NOMO-1 (cell line): ENCODE measurements at regions not wholly inside any gene's neighbourhood (a gene's known extent, or its start where the extent isn't known, plus 50 kb on each side); places are given as distances from the start of the nearest gene placed in this dataset.
"Not testable (repeated sequence)": the region's sequence is repeated elsewhere in the genome, so short reads cannot be mapped to it uniquely, and the experiment has no call there.

Source experiments
- DNase-seq, 2 experiments: peaks; one replicate each; lab custom pipeline; 2025; ENCODE audit not compliant: unreplicated experiment in 2 of 2; lab: John Stamatoyannopoulos, UW

DNA sequence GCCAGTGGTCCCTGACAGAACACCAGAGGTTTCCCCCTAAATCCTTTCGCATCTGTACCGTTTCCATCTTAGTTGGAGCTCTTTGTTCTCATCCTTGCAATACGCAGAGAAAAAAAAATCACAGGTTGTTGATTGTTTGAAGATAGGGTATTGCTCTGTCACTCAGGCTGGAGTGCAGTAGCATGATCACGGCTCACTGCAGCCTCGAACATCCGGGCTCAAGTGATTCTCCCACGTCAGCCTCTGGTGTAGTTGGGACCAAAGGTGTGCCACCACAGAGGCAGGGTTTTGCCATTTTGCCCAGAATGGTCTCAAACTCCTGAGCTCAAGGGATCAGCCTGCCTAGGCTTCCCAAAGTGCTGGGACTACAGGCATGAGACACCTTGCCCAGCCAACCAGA is 185.9 kb downstream of the FAM72C start:
- not testable (repeated sequence) for DNase-seq

DNA sequence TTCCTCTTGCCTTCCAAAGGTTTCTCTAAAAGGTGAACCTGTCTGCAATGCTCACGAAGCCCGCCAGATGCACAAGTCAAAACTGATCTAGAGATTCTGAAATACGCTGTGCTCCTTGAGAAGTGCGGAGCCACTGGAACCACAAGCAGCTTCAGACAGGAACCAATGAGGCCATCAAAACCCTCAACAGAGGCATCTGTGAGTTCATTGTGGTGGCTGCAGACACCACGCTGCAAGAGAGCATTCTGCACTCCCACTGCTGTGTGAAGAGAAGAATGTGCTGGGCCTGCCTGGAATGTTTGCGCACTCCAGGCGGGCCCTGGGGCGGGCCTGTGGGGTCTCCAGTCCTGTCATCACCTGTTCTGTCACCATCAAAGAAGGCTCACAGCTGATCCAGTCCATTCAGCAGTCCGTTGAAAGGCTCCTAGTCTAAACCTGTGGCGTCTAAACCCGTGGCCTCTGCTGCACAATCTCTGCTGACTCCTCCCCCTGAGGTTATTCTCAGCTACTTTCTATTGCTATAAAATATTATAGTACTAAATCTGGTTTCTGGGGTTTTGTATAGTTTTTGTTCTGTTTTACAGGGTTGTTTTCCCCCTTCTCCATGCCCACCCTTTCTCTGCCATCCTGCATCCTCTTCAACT is 187.4 kb downstream of the FAM72C start:
- not testable (repeated sequence) for DNase-seq

DNA sequence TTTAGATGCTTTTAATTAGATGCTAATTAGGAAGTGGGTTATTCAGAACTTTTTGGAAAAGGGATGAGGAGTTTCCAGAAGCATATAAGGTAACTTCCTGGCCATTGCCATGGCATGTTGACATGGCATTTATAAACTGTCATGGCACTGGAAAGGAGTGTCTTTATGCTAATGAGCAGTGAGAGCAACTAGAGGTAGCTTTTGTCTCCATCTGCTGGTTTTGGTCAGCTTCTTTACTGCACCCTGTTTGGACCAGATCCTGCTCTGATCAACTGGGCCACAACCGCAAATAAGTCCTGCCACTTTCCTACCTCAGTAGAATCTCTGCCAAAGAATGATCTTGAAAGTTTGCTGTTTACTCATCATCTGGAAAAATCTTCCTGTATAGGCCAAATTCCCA is 193.6 kb downstream of the FAM72C start:
- DNase-seq, result not testable (repeated sequence)

DNA sequence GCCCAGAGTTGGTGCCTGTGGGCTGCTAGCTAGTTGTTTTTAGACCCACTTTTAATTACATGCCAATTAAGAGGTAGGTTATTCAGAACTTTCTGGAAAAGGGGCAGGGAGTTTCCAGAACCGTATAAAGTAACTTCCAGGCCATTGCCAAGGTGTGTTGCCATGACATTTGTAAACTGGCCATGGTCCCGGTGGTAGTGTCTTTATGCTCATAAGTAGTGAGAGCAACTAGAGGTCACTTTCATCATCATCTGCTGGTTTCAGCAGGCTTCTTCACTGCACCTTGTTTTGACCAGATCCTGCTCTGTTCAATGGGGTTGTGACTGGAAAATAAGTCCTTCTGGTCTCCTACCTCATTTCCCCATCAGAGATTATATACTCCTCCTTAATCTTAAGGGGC is 207.0 kb downstream of the FAM72C start:
- DNase-seq, result not testable (repeated sequence)

DNA sequence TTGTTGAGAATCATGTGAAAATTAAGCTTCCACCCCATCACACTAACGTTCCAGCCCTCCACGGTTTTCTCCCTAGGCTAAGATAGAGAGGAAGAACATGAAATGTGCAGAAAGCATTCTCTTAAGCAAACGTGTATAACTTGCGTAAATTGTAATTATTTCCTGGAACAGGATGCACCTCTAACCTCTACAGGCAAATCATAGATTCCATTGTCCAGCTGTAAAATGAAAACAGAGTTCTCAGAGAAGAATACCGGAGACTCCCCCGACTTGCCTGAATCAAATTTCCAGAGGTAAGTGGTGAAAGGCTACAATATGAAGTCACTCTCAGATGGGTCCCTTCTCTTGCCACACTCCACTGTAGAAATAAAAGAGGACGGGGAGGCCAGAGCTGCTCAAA is 211.4 kb downstream of the FAM72C start:
- not testable (repeated sequence) for DNase-seq

DNA sequence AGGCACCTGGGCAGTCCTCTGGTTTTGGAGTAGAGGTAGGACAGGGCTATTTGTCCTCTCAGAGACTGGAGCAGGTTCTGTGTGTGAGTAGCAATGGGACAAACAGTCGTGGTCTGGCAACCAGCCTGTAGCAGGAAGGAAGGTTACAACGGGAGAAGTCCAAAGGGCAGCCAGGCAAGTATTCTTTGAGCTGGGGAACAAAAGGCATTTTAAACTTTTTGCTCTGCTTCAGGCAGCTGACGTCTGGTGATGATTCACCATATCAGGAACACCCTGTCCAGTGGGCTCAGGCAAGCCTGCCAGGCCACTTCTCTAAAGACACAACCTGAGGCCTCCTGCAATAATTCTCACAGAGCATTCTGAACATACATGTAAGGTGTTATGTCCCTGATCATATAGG is 215.8 kb downstream of the FAM72C start:
- DNase-seq, result not testable (repeated sequence)

DNA sequence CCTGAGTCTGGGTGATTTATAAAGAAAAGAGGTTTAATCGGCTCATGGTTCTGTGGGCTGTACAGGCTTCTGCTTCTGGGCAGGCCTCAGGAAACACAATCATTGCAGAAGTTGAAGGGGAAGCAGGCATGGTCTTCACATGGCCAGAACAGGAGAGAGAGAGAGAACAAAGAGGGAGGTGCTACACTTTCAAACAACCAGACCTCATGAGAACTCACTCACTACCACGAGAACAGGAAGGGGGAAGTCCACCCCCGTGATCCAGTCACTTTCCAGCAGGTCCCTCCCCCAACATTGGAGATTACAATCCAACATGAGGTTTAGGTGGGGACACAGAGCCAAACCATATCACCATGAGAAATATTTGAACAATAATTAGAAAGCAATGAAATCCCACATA is 222.9 kb downstream of the FAM72C start:
- DNase-seq, result no peak

DNA sequence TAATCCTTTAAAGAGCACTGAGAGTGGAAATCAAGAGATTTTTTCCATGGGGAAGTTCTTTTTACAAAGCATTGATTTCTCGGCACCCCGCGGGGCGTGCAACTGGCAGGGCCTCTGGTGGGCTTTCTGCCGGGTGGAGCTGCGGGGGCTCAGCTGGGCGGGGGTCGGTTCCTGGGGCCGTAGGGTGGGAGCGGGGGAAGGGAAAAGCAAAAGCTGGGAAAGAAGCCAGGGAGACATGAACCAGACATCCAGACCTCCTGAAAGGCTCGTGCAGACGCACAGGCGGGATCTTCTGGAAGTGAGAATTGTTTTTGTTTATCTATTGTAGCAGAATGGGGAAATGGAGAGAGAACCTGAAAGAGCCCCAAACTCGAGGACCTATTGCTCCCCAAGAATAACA is 235.2 kb downstream of the FAM72C start:
- no peak for DNase-seq

DNA sequence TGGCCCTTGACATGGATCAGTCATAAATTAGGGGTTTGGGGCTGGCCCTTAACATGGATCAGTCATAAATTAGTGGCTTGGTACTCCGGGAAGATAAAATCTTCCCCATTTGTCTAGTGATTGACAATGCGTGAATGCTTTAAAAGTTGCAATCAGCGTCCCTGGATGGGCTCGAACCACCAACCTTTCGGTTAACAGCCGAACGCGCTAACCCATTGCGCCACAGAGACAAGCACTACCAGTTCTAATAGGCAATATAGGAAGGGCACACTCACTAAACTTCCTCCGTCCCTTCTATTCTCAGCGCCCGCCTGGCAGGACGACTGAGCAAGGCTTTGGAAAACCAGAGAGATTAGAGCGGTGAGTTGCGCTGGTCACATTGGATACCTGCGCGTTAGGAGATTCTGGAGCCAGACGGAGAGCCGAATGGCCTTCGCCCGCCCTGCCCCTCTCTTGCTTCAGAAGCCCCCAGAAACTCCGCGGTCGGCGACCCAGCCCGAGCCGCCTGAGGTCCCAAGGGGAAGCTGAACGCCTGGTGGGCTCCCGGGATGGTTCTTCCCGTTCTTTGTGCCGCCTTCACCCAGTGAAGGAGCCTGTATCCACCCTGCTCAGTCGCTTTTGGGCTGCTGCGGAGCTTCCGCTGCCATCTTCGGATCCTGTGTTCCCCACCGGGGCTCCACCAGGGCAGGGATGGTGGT is 235.9 kb downstream of the FAM72C start:
- DNase-seq, result no peak

DNA sequence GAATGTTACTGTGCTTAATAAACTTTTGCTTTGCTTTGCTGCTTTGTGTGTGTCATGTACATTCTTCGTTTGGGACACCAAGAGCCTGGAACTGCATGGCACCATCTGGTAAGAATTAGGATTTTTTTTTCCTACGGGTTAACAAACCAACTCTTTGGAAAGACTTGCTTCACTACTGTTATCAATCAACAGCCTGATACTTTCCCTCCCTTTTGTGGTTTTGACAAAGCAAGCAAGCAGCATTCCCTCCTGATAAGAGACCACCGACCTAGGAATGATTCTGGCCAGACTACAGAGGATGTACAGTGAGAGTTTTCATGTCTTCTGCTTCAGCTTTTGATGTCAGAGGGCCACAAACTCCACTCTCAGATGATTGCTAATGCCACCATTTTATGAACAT is 237.5 kb downstream of the FAM72C start:
- not testable (repeated sequence) for DNase-seq

DNA sequence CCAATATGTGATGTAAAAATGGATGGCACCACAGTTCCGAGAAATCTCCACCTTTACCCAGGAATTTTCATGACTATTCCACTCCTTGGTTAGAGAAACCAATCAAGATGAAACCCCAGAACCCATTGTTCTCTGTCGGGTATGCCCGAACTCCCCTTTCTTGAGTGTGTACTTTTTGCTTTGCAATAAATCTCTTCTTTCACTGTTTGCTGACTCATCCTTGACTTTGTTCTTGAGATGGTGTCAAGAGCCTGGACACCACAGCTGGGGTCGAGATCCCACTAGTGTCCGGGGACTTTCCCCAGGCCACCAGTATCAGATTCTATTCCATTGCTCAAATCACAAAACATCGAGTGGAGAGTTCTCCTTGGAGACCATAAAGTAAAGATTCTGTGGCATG is 240.9 kb downstream of the FAM72C start:
- DNase-seq, result not testable (repeated sequence)

DNA sequence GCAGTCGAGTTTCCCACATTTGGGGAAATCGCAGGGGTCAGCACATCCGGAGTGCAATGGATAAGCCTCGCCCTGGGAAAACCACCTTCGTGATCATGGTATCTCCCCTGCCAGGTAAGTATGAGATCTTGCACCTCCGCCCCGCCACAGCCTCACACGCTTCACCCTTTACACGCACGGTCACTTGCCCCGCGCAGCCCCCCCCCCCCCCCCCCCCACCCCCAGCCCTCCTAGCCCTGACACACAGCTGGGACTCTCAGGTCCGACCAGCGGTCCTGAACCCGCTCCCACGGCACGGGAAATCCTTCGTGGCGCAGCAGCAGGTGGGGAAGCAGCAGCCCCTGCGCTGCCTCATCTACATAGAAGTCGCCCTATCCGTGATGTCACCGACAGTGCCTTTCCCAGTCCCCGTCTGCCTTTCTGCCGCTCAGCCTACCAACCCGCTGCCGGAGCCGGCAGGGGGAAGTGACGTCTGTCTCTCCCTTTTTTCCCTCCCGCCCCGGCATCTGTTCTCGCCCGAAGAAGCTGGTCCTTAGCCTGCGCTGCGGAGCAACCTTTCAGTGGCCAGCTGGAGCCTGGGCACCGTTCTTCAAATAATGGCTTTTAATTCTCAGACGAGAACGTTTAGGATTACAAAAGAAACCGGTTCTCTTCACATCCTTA is 242.2 kb downstream of the FAM72C start:
- not testable (repeated sequence) for DNase-seq

DNA sequence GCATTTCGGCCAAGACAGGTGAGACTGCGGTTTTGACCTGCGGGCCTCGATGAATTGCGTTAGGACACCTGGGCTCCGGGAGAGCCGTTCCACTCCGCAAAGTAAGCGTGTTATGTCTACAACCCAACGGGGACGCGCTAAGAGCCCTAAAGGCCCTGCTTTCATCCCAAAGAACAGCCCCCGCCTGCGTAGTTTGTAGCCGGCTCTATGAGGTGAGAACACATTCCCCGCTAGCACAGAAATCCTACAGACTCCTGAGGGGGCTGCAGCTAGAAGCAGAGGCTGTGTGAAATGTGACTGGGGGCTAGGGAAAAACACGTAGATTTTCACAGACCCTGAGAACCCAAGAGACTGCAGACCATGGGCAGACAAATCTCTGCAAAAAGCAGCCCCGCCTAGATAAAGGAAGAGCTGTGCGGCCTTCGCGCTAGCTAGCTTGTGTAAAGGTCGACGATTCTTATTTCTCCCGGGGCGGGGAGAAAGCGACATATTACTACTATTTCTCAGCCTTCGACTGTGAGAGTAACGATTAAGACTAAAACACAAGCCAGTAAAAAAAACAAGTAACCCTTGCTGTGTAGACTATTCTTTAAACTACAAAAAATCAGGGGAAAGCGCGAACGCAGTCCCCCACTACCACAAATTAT is 242.9 kb downstream of the FAM72C start:
- DNase-seq, result not testable (repeated sequence)

DNA sequence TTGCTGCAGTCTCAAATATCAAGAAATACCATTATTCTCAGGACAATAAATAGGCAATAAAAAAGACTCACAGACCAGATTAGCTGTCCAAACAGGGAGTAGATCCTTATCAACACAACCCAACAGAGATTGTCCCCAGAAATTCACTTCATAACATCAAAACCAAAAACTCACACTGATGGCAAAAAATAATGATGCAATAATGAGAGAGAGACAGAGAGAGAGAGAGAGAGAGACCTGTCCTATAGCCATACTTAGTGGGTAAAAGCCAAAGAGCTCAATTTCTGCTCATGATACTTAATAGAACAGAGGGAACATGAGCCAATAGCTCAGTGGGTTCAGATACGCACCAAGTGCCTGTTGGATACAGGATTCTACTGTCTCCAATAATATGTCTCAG is 244.5 kb downstream of the FAM72C start:
- no peak for DNase-seq

DNA sequence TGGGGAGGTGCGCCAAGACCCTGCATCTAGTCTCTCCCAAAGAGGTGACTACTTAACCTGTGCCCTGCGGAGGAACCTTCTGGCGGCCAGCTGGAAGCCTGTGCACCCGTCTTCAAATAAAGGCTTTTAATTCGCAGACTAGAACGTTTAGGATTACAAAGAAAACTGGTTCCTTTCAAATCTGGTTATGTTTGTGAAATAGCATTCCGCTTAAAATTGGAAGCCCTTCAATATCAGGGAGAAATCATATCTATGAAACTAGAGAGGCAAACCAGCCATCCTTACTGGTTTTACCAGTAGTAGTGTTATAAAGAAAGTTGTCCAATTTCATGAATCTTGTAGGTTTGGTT is 250.8 kb downstream of the FAM72C start:
- DNase-seq, result no peak

DNA sequence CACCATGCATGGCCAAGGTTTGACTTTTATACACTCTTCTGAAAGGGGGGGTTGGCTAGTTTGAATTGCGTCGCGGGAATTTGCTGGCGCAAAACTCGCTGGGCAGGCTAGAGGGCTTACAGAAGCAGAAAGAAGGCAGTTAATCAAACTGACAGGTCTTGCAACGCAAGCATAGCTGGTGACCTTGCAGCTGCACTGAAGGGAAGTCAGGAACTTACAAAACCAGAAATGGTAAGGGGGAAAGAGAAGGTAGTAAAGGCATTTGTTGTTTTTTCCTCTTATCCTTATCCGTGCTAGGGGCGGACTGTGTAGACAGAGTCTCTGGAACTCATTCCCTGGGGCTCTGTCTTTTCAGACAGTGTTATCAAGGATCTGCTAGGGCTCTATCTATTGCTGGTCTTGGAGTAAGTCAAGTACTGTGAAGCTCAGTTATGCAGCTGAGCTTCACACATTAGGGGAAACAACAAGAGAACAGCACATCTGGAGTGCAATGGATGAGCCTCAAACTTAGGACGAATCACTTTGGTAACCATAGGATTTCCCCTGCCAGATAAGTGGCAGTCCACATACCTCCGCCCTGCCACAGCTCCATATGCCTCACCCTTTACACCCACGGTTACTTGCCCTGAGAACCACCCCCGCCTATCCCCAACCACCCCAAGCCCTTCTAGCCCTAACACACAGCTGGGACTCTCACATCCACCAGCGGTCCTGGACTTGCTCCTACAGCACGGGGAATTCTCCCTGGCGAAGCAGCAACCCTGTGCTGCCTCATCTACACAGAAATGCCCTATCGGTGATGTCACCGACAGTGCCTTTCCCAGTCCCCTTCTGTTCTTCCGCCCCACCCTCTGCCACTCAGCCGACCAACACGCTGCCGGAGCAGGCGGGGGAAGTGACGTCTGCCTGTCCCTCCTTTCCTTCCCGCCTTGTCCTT is 251.4 kb downstream of the FAM72C start:
- no peak for DNase-seq

DNA sequence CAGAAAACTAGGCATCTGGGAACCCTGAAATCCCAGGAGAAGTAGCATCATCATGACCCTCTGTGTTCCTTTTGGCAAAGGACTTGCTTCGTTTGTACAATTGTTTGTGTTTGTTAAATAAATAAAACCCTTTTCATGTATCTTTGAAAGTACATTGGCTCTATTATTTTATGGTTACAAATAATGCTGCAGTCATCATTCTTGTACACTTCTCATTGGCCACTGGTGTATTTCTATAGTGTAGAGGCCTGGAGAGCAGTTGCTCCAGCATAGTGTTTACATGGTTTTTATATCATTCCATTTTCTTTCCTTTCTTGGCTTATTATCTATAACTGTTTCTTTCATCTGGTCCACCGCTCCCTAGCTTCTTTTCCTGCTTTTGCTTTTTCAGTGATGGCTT is 253.3 kb downstream of the FAM72C start:
- DNase-seq, result no peak

DNA sequence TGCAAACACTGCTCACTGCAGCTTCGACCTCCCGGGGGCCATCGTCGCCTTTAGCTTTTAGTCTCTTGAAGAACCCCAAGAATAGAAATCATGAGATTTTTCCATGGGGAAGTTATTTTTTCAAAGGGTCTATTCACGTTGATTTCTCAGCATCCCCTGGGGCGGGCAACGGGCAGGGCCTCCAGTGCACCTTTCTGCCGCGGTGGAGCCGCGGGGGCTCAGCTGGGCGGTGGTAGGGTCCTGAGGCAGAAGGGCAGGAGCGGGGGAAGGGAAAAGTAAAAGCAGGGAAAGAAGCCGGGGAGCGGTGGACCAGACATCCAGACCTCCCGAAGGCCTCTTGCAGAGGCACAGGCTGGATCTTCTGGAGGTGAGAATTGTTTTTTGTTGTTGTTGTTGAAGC is 253.8 kb downstream of the FAM72C start:
- no peak for DNase-seq

DNA sequence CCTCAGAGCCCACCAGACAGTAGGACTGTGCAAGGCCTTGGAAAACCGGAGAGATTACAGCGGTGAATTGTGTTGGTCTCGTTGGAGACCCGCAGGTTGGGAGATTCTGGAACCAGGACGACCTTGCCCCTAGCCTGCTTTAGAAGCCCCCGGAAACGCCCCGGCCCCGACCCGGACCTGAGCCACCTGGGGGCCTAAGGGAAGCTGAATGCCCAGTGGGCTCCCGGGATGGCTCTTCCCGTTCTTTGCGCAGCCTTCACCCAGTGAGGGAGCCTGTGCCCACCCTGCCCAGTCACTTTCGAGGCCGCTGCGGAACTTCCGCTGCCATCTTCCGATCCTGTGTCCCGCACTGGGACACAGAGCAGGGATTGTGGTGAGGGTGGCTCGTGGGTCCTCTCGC is 254.4 kb downstream of the FAM72C start:
- no peak for DNase-seq

DNA sequence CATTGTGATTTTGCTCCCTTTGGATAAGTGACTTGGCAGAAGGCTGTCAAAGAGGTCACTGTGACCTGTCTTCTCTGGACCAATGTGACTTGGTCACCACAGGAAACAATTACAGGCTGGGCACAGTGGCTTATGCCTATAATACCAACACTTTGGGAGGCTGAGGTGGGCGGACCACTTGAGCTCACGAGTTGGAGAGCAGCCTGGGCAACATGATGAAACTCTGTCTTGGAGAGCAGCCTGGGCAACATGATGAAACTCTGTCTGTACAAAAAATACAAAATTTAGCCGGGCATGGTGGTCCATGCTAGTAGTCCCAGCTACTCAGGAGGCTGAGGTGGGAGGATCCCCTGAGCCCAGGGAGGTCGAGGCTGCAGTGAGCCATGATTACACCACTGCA is 256.9 kb downstream of the FAM72C start:
- not testable (repeated sequence) for DNase-seq
